Aorta (tissue), 5 donors: ENCODE measurements at regions not wholly inside any gene's neighbourhood (a gene's known extent, or its start where the extent isn't known, plus 50 kb on each side); places are given as distances from the start of the nearest gene placed in this dataset.
A peak's percentile ranks its signal among the peaks of the same experiment; 100 is the strongest.

Experiments
- ATAC-seq: fragments of 200-7000 bp; cut with Tn5 transposase; one replicate; pipeline ENCODE4 v1.9.1; 2022; ENCODE audit warnings: moderate library complexity; ENCODE audit not compliant: low FRiP score
- DNase-seq, 2 donors: peaks; one replicate each; pipeline ENCODE4 v3.0.0-alpha.2; 2020
- H3K27ac ChIP-seq, 2 donors: one replicate each; pipeline ENCODE4 v1.5.1; 2013; ENCODE audit warnings: low read length in 2 of 2, mild to moderate bottlenecking in 2 of 2, moderate library complexity in 2 of 2, control low read depth in 1 of 2, inconsistent platforms in 1 of 2, low read depth in 1 of 2
- H3K27me3 ChIP-seq, 2 donors: one replicate each; pipeline ENCODE4 v1.6.1; 2013; ENCODE audit warnings: control low read depth in 1 of 2, low read length in 1 of 2, mild to moderate bottlenecking in 1 of 2, moderate library complexity in 1 of 2; ENCODE audit not compliant: insufficient read depth in 2 of 2, control insufficient read depth in 1 of 2
- H3K36me3 ChIP-seq, 2 donors: one replicate each; pipeline ENCODE4 v1.6.1; 2013; ENCODE audit warnings: control low read depth in 1 of 2, low read length in 1 of 2, mild to moderate bottlenecking in 1 of 2; ENCODE audit not compliant: insufficient read depth in 2 of 2, control insufficient read depth in 1 of 2
- H3K4me1 ChIP-seq, 2 donors: one replicate each; pipeline ENCODE4 v1.6.1; 2013; ENCODE audit warnings: low read length in 2 of 2, control low read depth in 1 of 2, mild to moderate bottlenecking in 1 of 2, moderate library complexity in 1 of 2; ENCODE audit not compliant: insufficient read depth in 2 of 2, control insufficient read depth in 1 of 2
- H3K4me3 ChIP-seq, 2 donors: one replicate each; pipeline ENCODE4 v1.5.1; 2013; ENCODE audit warnings: low read length in 2 of 2, control low read depth in 1 of 2, mild to moderate bottlenecking in 1 of 2
- H3K9me3 ChIP-seq: one replicate; pipeline ENCODE4 v1.6.1; 2013; ENCODE audit warnings: mild to moderate bottlenecking, low read length; ENCODE audit not compliant: control insufficient read depth
- WGBS, 2 donors: extraction: QIAGEN DNeasy Blood & Tissue Kit; methylation state at CpG; one replicate each; pipeline ENCODE4 v1.1.7; 2013; 5-methylcytosine and 5-hydroxymethylcytosine counted together
- intact Hi-C, 2 donors: fragments of 100-400 bp; cut with DNase I; formaldehyde crosslinking; loops; one replicate each; pipeline versions ENCODE4 v1.14.2 to v1.15.0; 2022
- donor health status: healthy with polysubstance abuse.
- donor health status: Bipolar disorder and iron deficiency.
- donor health status: DM: no; HTN: no; CAD: no.
- donor health status: DM: no; HTN: no; CAD: no.
- donor health status: DM: yes; HTN: yes; CAD: no.

DNA sequence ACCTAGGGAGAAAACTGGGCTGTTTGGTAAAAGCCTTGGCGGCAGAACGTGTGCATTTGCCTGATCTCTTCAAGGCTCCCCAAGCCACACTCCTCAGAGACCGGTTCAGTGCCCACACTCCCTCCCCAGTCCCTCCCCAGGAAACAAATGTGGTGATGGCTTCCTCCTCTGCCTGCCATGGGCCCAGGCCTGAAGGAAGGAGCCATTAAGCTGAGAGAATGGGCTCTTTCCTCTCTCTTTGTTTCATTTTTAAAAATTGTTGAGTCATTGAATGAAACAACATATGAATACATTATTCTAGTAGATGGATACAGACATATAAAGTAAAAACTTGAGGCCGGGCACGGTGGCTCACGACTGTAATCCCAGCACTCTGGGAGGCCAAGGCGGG, 50.6 kb upstream of the YWHAQ start:
- intact Hi-C loops = no loop called here
- no peaks in the 10 kb centered on the region for H3K4me1 ChIP-seq
- H3K27ac ChIP-seq = no peak overlapping the region
- ATAC-seq (no peak), DNase-seq (no peak)
- no peaks in the 10 kb centered on the region for H3K36me3 ChIP-seq
- H3K9me3 ChIP-seq = no peaks in the 10 kb centered on the region
- WGBS, 2 donors = 90 to 92% methylated on average over 7 of the region's 7 CpGs
- no peak overlapping the region for H3K4me3 ChIP-seq
- H3K27me3 ChIP-seq = no peaks in the 10 kb centered on the region

DNA sequence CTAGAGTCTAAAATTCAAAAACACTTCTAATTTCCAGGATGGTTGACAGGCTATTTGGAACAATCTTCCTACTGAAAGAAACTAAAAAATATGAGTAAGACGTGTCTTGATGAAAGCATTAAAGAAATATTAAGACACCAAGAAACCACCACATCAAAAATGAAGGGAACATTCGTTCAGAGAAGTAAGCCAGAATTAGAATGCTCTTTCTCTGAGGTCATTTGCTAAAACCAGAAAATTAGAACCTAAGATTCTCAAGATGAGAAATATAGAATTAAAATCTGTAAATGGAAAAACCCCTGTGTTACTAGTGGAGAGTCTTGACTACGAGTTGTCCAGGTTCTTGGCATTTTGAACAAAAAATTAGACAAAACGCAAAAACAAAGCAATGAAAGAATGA, 54.8 kb upstream of the YWHAQ start:
- intact Hi-C loops = no loop called here
- WGBS, 2 donors = 73 to 76% methylated on average over 4 of the region's 4 CpGs

GRCh38 chr2:9686061-9686460, 55.3 kb upstream of the YWHAQ start:
- Histone ChIP-seq H3K27me3 (no peaks in the 10 kb centered on the region), H3K4me3 (no peak overlapping the region), H3K9me3 (no peaks in the 10 kb centered on the region), H3K36me3 (no peaks in the 10 kb centered on the region), H3K27ac (no peak overlapping the region), H3K4me1 (no peaks in the 10 kb centered on the region)
- 89 to 98% methylated on average over 8 of the region's 8 CpGs for WGBS, 2 donors
- DNase-seq (no peak), ATAC-seq (no peak)
- intact Hi-C loops = no loop called here

More for the DNA sequence above, 54.8 kb upstream of the YWHAQ start:
- DNase-seq = no peak
- no peaks in the 10 kb centered on the region for H3K4me1 ChIP-seq
- no peak for ATAC-seq
- no peaks in the 10 kb centered on the region for H3K36me3 ChIP-seq
- no peak overlapping the region for H3K27ac ChIP-seq
- no peaks in the 10 kb centered on the region for H3K9me3 ChIP-seq
- no peaks in the 10 kb centered on the region for H3K27me3 ChIP-seq
- H3K4me3 ChIP-seq = no peak overlapping the region

- intact Hi-C loops = loop anchor here (5.0 to 10.0 kb wide), 2 partner anchors 58 to 135 kb away; partner anchors contain the start of genes ADAM17 (in 1 of the 2) and YWHAQ (in 1 of the 2)
- H3K27me3 ChIP-seq = no peaks in the 10 kb centered on the region
- no peaks in the 10 kb centered on the region for H3K9me3 ChIP-seq
- H3K4me1 ChIP-seq = no peaks in the 10 kb centered on the region
- H3K4me3 ChIP-seq = no peak overlapping the region
- ATAC-seq (no peak), DNase-seq (no peak)
- H3K27ac ChIP-seq = no peak overlapping the region
- WGBS, 2 donors = 86 to 97% methylated on average over 7 of the region's 7 CpGs
- H3K36me3 ChIP-seq = no peaks in the 10 kb centered on the region
These were observed 59.5 kb upstream of the YWHAQ start for GRCh38 chr2:9690252-9690651.

GRCh38 chr2:9690716-9691498, 60.1 kb upstream of the YWHAQ start:
- Histone ChIP-seq H3K36me3 (no peaks in the 10 kb centered on the region), H3K4me1 (no peaks in the 10 kb centered on the region), H3K27ac (no peak overlapping the region), H3K9me3 (no peaks in the 10 kb centered on the region), H3K27me3 (no peaks in the 10 kb centered on the region), H3K4me3 (no peak overlapping the region)
- DNase-seq (no peak), ATAC-seq (no peak)
- 96 to 98% methylated on average over 11 of the region's 11 CpGs for WGBS, 2 donors
- intact Hi-C loops = loop anchor here (5.0 to 10.0 kb wide), 2 partner anchors 59 to 136 kb away; partner anchors contain the start of genes ADAM17 (in 1 of the 2) and YWHAQ (in 1 of the 2)

GRCh38 chr2:9692456-9693195, 61.8 kb upstream of the YWHAQ start:
- intact Hi-C loops = loop anchor here (5.0 to 10.0 kb wide), 2 partner anchors 60 to 138 kb away; partner anchors contain the start of genes ADAM17 (in 1 of the 2) and YWHAQ (in 1 of the 2)
- Histone ChIP-seq H3K4me3 (no peak overlapping the region), H3K9me3 (no peaks in the 10 kb centered on the region), H3K36me3 (no peaks in the 10 kb centered on the region), H3K27ac (peak overlapping the region; percentile 6 to 81), H3K4me1 (no peaks in the 10 kb centered on the region), H3K27me3 (no peaks in the 10 kb centered on the region)
- whole genome bisulfite sequencing, 2 donors = 36 to 55% methylated on average over 19 to 20 of the region's 20 CpGs
- peak; percentile 36 for ATAC-seq
- peak; percentile 69 to 88 for DNase-seq

DNA sequence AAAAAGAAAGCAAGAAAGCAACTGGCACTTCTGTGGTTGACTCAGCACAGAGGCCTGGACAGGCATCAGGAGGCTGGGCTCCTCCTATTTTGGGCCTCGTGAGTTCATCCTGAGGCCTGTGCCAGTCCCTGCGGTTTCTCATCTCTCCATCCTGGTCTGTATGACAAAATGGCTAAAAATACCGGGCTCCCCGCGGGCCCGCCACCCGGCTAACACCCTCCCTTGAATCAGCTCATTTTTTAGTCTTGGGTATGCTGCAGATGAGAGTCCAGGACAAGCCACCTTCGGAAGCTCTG, 62.3 kb upstream of the YWHAQ start:
- no peak overlapping the region for H3K4me3 ChIP-seq

GRCh38 chr2:9693646-9694045, 62.8 kb upstream of the YWHAQ start:
- ATAC-seq (peak; percentile 20), DNase-seq (no peak)
- WGBS, 2 donors = 75 to 80% methylated on average over 16 of the region's 16 CpGs
- intact Hi-C loops = loop anchor here (5.0 to 10.0 kb wide), 2 partner anchors 61 to 139 kb away; partner anchors contain the start of genes ADAM17 (in 1 of the 2) and YWHAQ (in 1 of the 2)
- Histone ChIP-seq H3K4me3 (no peak overlapping the region), H3K4me1 (no peaks in the 10 kb centered on the region), H3K9me3 (no peaks in the 10 kb centered on the region), H3K27me3 (no peaks in the 10 kb centered on the region), H3K27ac (peak overlapping the region in 1 of 2 donors; percentile 55), H3K36me3 (no peaks in the 10 kb centered on the region)

More for the DNA sequence above, 62.3 kb upstream of the YWHAQ start:
- Histone ChIP-seq H3K4me1 (no peaks in the 10 kb centered on the region), H3K27me3 (no peaks in the 10 kb centered on the region), H3K36me3 (no peaks in the 10 kb centered on the region), H3K9me3 (no peaks in the 10 kb centered on the region), H3K27ac (peak overlapping the region in 1 of 2 donors; percentile 55)
- peak; percentile 81 for ATAC-seq
- DNase-seq = peak; percentile 89 to 92
- WGBS, 2 donors = 6 to 7% methylated on average over 8 of the region's 8 CpGs
- intact Hi-C loops = loop anchor here (5.0 to 10.0 kb wide), 2 partner anchors 61 to 138 kb away; partner anchors contain the start of genes ADAM17 (in 1 of the 2) and YWHAQ (in 1 of the 2)
